ENCODE measurements at regions not wholly inside any gene's neighbourhood (a gene's known extent, or its start where the extent isn't known, plus 50 kb on each side); places are given as distances from the start of the nearest gene placed in this dataset.

DNA sequence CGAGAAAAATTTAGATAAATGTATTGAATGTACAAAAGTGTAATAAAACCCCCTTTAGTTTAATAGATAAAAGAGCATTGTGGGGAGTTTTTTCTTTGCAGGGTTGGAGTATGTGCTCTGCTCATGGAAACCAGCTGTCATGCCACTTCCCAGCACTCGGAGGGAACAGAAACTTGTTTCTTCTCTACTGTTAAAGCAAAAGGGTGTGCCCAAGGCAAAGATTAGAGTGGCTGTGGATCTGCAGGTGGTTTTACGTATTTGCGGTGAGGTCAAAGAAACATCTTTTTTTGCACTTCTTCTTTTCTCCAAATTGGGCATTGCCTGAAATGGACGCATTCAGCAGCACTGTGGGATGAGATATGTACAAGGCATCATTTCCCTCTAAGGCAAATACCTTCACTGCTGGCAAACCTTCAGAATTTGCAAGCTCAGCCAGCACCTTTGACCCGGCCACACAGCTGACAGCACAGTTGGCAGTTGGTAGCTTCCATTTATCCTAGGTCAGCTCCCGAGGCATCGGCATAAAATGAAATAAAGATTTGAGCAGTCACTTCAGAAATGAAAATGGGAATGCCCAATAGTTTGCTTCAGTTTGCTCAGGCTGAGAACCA lies 178.4 kb upstream of the EYA4 start:
- Histone ChIP-seq H3K9me3 (ENCODE audit: control insufficient read depth in 2 of 2, low read length in 2 of 2) (no peaks in the 10 kb centered on the region), H3K27me3 (ENCODE audit: control insufficient read depth in 2 of 2, insufficient read depth in 2 of 2, low read length in 2 of 2) (no peaks in the 10 kb centered on the region), H3K36me3 (ENCODE audit: control insufficient read depth in 2 of 2, insufficient read depth in 2 of 2, low read length in 2 of 2) (no peaks in the 10 kb centered on the region), H3K9ac (ENCODE audit: low read depth in 1 of 2, low read length in 2 of 2) (no peak overlapping the region), H3K4me3 (ENCODE audit: low read length in 2 of 2) (no peak overlapping the region), H3K27ac (ENCODE audit: low read depth in 2 of 2, low read length in 2 of 2) (peak overlapping the region in 1 of 2 donors; percentile 6), H3K4me1 (ENCODE audit: control insufficient read depth in 2 of 2, insufficient read depth in 2 of 2, low read length in 2 of 2) (no peaks in the 10 kb centered on the region)

DNA sequence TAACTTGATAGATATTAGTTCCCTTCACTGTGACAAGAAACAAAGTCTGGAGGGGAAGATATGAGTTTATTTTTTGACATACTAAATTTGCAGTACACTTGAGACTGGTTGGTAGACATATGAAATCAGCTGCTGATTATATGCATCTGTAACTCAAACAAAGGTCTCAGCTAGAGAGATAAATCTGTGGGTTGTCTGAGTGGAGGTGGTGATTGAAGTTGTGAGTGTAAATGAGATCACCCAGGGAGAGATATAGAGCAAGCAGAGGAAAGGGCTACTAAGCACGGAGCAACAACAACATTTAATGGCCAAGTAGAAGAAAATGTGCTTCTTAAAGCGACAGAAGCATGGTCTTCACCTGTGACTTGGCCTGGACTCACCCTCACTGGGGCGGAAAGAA lies 173.2 kb upstream of the EYA4 start:
- Histone ChIP-seq H3K36me3 (ENCODE audit: control insufficient read depth in 2 of 2, insufficient read depth in 2 of 2, low read length in 2 of 2) (no peaks in the 10 kb centered on the region), H3K27me3 (ENCODE audit: control insufficient read depth in 2 of 2, insufficient read depth in 2 of 2, low read length in 2 of 2) (no peaks in the 10 kb centered on the region), H3K4me3 (ENCODE audit: low read length in 2 of 2) (no peak overlapping the region), H3K27ac (ENCODE audit: low read depth in 2 of 2, low read length in 2 of 2) (no peak overlapping the region), H3K9me3 (ENCODE audit: control insufficient read depth in 2 of 2, low read length in 2 of 2) (no peaks in the 10 kb centered on the region), H3K9ac (ENCODE audit: low read depth in 1 of 2, low read length in 2 of 2) (no peak overlapping the region), H3K4me1 (ENCODE audit: control insufficient read depth in 2 of 2, insufficient read depth in 2 of 2, low read length in 2 of 2) (no peaks in the 10 kb centered on the region)

DNA sequence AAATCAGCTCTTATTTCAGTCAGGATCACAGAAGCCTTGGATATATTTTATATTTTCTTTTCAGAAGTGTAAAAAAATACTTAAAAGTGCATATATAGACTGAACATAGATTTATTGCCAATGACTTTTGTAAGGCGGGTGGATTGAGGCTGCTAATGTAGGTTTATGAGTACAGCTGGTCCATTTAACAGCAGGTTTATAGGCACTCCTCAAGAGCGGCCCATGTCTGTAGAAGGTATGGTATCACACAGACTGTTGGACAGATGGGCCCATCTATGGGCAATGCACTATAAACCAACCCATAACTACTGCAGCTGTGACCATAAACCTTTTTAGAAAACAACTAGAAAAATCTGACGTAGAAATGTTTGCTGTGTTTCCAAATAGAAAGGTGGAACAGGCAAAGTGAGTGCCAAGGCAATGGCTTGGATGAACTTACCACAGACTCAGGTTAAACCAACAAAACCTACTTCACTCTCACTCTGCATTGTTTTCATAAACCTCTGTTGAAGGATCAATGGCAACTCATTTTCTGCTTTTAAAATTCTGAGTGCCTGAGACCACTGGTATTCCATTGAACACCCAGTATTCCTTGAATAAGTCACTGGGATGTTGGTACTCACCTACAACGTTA lies 170.6 kb upstream of the EYA4 start:
- Histone ChIP-seq H3K4me3 (ENCODE audit: low read length in 2 of 2) (no peak overlapping the region), H3K9ac (ENCODE audit: low read depth in 1 of 2, low read length in 2 of 2) (no peak overlapping the region), H3K27me3 (ENCODE audit: control insufficient read depth in 2 of 2, insufficient read depth in 2 of 2, low read length in 2 of 2) (no peaks in the 10 kb centered on the region), H3K9me3 (ENCODE audit: control insufficient read depth in 2 of 2, low read length in 2 of 2) (no peaks in the 10 kb centered on the region), H3K27ac (ENCODE audit: low read depth in 2 of 2, low read length in 2 of 2) (peak overlapping the region in 1 of 2 donors; percentile 37), H3K4me1 (ENCODE audit: control insufficient read depth in 2 of 2, insufficient read depth in 2 of 2, low read length in 2 of 2) (no peaks in the 10 kb centered on the region), H3K36me3 (ENCODE audit: control insufficient read depth in 2 of 2, insufficient read depth in 2 of 2, low read length in 2 of 2) (no peaks in the 10 kb centered on the region)

DNA sequence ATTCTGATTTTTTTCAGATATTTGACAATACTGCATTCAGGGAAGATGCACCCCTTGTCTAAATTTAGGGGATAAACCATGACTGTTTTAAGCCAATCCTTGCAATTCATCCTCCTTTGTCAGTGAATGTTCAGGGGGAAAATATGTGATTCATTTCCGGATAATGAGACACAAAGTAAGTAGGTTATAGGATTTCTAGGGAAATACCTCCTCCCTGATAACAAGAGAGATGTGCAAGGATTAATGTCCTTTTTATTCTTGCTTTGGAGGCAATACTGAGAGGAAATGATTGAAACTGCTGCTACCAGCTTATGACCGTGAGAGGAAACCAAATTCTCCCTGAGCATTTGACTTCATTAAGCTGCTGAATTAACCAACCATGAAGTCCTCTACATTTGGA lies 161.3 kb upstream of the EYA4 start:
- Histone ChIP-seq H3K27me3 (ENCODE audit: control insufficient read depth in 2 of 2, insufficient read depth in 2 of 2, low read length in 2 of 2) (no peaks in the 10 kb centered on the region), H3K27ac (ENCODE audit: low read depth in 2 of 2, low read length in 2 of 2) (no peak overlapping the region), H3K9ac (ENCODE audit: low read depth in 1 of 2, low read length in 2 of 2) (no peak overlapping the region), H3K9me3 (ENCODE audit: control insufficient read depth in 2 of 2, low read length in 2 of 2) (no peaks in the 10 kb centered on the region), H3K36me3 (ENCODE audit: control insufficient read depth in 2 of 2, insufficient read depth in 2 of 2, low read length in 2 of 2) (no peaks in the 10 kb centered on the region), H3K4me3 (ENCODE audit: low read length in 2 of 2) (no peak overlapping the region), H3K4me1 (ENCODE audit: control insufficient read depth in 2 of 2, insufficient read depth in 2 of 2, low read length in 2 of 2) (no peaks in the 10 kb centered on the region)

DNA sequence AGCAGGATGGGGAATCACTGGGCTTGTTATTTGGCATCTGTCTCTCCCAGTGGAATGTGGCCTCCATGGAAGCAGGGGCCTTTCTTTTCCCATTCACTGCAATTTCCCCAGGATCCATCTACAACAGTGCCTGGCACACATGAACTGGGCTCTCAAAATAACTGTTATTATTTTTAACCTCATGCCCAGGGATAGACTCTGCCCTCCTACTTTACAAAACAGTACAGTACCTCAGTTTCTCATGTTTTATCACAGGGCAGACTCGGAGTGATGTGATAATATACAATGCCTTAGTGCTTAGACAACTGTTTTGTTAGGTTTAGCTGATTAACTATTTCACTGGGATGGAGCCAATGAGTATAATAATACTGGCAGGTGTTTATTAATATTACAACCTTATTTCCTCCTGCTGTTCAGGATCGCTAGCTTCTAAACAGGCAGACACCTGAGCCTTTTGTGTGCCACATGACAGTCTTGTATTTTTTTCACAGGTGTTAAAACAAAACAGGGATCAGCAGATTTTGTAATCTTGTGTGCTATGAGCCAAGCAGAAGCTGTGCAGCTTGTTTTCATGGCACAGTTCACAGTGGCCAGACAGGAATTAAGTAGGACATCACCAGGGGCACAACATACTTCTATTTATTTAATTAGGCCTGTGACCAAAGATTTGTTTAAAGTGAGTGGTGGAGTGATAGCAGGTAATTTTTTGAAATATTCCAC lies 157.7 kb upstream of the EYA4 start:
- Histone ChIP-seq H3K4me1 (ENCODE audit: control insufficient read depth in 2 of 2, insufficient read depth in 2 of 2, low read length in 2 of 2) (no peaks in the 10 kb centered on the region), H3K4me3 (ENCODE audit: low read length in 2 of 2) (no peak overlapping the region), H3K27me3 (ENCODE audit: control insufficient read depth in 2 of 2, insufficient read depth in 2 of 2, low read length in 2 of 2) (no peaks in the 10 kb centered on the region), H3K27ac (ENCODE audit: low read depth in 2 of 2, low read length in 2 of 2) (no peak overlapping the region), H3K36me3 (ENCODE audit: control insufficient read depth in 2 of 2, insufficient read depth in 2 of 2, low read length in 2 of 2) (no peaks in the 10 kb centered on the region), H3K9me3 (ENCODE audit: control insufficient read depth in 2 of 2, low read length in 2 of 2) (no peaks in the 10 kb centered on the region), H3K9ac (ENCODE audit: low read depth in 1 of 2, low read length in 2 of 2) (no peak overlapping the region)

DNA sequence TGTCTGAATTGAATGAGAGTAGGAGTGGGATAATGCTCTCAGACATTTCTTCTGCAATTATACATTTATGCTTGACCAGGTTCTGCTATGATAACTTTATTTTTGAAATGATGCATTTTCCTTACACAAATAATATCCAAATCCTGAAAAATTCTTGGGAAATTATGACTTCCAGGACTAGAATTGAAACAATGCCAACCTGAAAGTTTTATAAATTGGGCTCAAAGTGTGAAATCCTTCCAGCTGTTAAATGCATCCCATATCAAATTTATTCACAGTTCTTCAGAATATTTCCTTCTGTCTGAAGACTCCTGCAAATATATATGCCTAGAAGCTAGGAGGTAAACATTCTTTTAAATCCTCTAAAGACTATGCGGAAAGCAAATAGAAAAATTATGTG lies 155.7 kb upstream of the EYA4 start:
- Histone ChIP-seq H3K27me3 (ENCODE audit: control insufficient read depth in 2 of 2, insufficient read depth in 2 of 2, low read length in 2 of 2) (no peaks in the 10 kb centered on the region), H3K4me1 (ENCODE audit: control insufficient read depth in 2 of 2, insufficient read depth in 2 of 2, low read length in 2 of 2) (no peaks in the 10 kb centered on the region), H3K9me3 (ENCODE audit: control insufficient read depth in 2 of 2, low read length in 2 of 2) (no peaks in the 10 kb centered on the region), H3K36me3 (ENCODE audit: control insufficient read depth in 2 of 2, insufficient read depth in 2 of 2, low read length in 2 of 2) (no peaks in the 10 kb centered on the region), H3K27ac (ENCODE audit: low read depth in 2 of 2, low read length in 2 of 2) (no peak overlapping the region), H3K4me3 (ENCODE audit: low read length in 2 of 2) (no peak overlapping the region), H3K9ac (ENCODE audit: low read depth in 1 of 2, low read length in 2 of 2) (no peak overlapping the region)

DNA sequence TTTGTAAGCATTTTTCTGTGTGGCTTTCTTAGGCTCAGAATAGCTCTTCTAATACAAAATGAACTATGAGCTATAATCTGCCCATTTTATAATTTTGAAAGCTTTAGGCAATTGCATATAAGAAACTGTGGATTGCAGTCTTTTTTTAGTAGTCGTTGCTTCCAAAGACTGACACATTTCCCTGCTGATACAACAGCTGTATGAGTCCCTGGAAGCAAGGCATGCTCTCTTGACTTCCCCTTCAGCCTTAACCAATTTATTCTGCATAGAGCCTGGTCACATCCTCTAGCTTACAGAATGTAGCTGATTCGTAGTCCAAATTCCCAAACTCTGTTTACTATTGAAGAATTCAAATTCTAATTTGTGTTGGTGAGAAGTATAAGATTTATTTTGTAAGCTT lies 155.3 kb upstream of the EYA4 start:
- H3K36me3 ChIP-seq (ENCODE audit: control insufficient read depth in 2 of 2, insufficient read depth in 2 of 2, low read length in 2 of 2): no peaks in the 10 kb centered on the region
- no peak overlapping the region for H3K9ac ChIP-seq (ENCODE audit: low read depth in 1 of 2, low read length in 2 of 2)
- H3K4me1 ChIP-seq (ENCODE audit: control insufficient read depth in 2 of 2, insufficient read depth in 2 of 2, low read length in 2 of 2): no peaks in the 10 kb centered on the region
- H3K4me3 ChIP-seq (ENCODE audit: low read length in 2 of 2): no peak overlapping the region
- H3K27ac ChIP-seq (ENCODE audit: low read depth in 2 of 2, low read length in 2 of 2): no peak overlapping the region
- H3K27me3 ChIP-seq (ENCODE audit: control insufficient read depth in 2 of 2, insufficient read depth in 2 of 2, low read length in 2 of 2): no peaks in the 10 kb centered on the region
- no peaks in the 10 kb centered on the region for H3K9me3 ChIP-seq (ENCODE audit: control insufficient read depth in 2 of 2, low read length in 2 of 2)

DNA sequence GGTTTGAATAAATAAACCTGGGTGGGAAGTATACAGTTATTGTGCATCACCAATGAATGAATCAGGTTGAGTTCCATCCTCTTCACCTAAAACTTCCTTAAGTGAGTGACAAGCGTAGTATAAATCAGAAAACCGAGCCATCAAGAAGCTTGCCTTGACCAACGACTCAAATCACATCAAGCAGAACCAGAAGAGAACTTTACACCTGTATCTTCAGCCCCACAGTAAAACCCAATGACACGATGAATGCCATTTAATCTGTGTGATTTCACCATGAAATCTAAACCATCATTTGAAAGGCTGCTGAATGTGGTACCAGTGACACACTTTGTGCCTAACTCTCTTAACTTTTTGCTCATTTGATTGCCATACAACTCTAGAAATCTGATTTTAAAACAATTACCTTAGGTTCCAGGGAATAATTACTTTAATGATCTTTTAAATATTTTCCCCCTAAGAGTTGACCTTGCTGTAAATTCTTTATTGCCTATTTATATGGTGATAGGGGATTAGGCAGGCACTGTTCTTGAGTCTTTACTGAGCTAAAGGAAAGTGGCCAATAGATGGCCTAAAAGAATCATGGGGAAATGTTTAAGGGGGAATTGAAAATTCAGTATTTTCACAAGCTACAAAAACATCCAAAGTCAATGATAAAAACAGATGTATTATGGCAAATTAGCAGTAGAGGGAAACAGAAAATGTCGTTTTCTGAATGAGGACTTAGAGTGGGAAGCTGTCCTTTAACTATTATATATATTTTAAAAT lies 152.0 kb upstream of the EYA4 start:
- H3K36me3 ChIP-seq (ENCODE audit: control insufficient read depth in 2 of 2, insufficient read depth in 2 of 2, low read length in 2 of 2): no peaks in the 10 kb centered on the region
- no peak overlapping the region for H3K27ac ChIP-seq (ENCODE audit: low read depth in 2 of 2, low read length in 2 of 2)
- H3K4me1 ChIP-seq (ENCODE audit: control insufficient read depth in 2 of 2, insufficient read depth in 2 of 2, low read length in 2 of 2): no peaks in the 10 kb centered on the region
- no peaks in the 10 kb centered on the region for H3K27me3 ChIP-seq (ENCODE audit: control insufficient read depth in 2 of 2, insufficient read depth in 2 of 2, low read length in 2 of 2)
- H3K4me3 ChIP-seq (ENCODE audit: low read length in 2 of 2): no peak overlapping the region
- H3K9me3 ChIP-seq (ENCODE audit: control insufficient read depth in 2 of 2, low read length in 2 of 2): no peaks in the 10 kb centered on the region
- no peak overlapping the region for H3K9ac ChIP-seq (ENCODE audit: low read depth in 1 of 2, low read length in 2 of 2)

DNA sequence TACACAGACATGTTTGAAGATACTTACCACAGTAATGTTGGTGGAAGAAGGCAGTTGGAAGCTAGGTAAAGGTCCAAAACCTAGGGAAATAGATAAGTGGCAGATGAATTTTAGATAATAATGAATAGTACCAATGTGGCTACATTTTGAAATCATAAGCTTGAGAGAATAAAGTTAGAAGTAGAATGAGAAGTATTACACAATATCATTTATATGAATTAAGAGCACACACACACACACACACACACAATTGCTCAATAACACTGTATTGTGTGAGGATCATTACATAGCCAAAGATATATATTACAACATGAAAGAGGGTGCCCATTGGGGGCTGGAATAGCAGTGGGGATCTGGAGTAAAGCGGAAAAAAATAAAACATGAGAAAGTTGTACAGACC lies 149.0 kb upstream of the EYA4 start:
- H3K27ac ChIP-seq (ENCODE audit: low read depth in 2 of 2, low read length in 2 of 2): no peak overlapping the region
- H3K27me3 ChIP-seq (ENCODE audit: control insufficient read depth in 2 of 2, insufficient read depth in 2 of 2, low read length in 2 of 2): no peaks in the 10 kb centered on the region
- H3K36me3 ChIP-seq (ENCODE audit: control insufficient read depth in 2 of 2, insufficient read depth in 2 of 2, low read length in 2 of 2): no peaks in the 10 kb centered on the region
- no peak overlapping the region for H3K9ac ChIP-seq (ENCODE audit: low read depth in 1 of 2, low read length in 2 of 2)
- H3K4me1 ChIP-seq (ENCODE audit: control insufficient read depth in 2 of 2, insufficient read depth in 2 of 2, low read length in 2 of 2): no peaks in the 10 kb centered on the region
- no peaks in the 10 kb centered on the region for H3K9me3 ChIP-seq (ENCODE audit: control insufficient read depth in 2 of 2, low read length in 2 of 2)
- H3K4me3 ChIP-seq (ENCODE audit: low read length in 2 of 2): no peak overlapping the region

DNA sequence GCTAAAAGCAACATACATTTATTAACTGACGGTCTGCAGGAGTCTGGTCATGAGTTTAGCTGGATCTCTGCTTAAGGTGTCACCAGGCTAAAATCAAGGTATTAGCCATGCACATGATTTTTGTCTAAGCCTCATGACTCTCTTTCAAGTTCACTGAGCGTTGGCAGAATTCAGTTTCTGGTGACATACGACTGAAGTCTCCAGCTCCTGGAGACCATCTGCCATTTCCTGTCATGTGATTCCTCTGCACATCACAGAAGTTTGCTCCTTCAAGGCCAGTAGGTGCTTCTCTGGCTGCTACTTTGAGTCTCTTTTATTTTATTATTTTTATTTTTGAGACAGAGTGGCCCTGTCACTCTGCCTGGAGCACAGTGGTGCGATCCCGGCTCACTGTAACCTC lies 148.4 kb upstream of the EYA4 start:
- Histone ChIP-seq H3K9me3 (ENCODE audit: control insufficient read depth in 2 of 2, low read length in 2 of 2) (no peaks in the 10 kb centered on the region), H3K9ac (ENCODE audit: low read depth in 1 of 2, low read length in 2 of 2) (no peak overlapping the region), H3K4me3 (ENCODE audit: low read length in 2 of 2) (no peak overlapping the region), H3K4me1 (ENCODE audit: control insufficient read depth in 2 of 2, insufficient read depth in 2 of 2, low read length in 2 of 2) (no peaks in the 10 kb centered on the region), H3K27ac (ENCODE audit: low read depth in 2 of 2, low read length in 2 of 2) (no peak overlapping the region), H3K27me3 (ENCODE audit: control insufficient read depth in 2 of 2, insufficient read depth in 2 of 2, low read length in 2 of 2) (no peaks in the 10 kb centered on the region), H3K36me3 (ENCODE audit: control insufficient read depth in 2 of 2, insufficient read depth in 2 of 2, low read length in 2 of 2) (no peaks in the 10 kb centered on the region)
